HG03342 (cell line): ENCODE measurements at regions not wholly inside any gene's neighbourhood (a gene's known extent, or its start where the extent isn't known, plus 50 kb on each side); places are given as distances from the start of the nearest gene placed in this dataset.
"Not testable (repeated sequence)": the region's sequence is repeated elsewhere in the genome, so short reads cannot be mapped to it uniquely, and the experiment has no call there.

Source experiments
- ATAC-seq: cut with Tn5 transposase; IDR thresholded peaks from one replicate; pipeline ENCODE4 v1.9.1; 2021; ENCODE audit warnings: mild to moderate bottlenecking, moderate library complexity; ENCODE audit not compliant: unreplicated experiment

GRCh38 chr13:66074018-66074615 is 1156.0 kb downstream of the PCDH9 start:
- ATAC-seq: no peak

- not testable (repeated sequence) for ATAC-seq
Measured at GRCh38 chr13:66072097-66072496, 1158.0 kb downstream of the PCDH9 start.

DNA sequence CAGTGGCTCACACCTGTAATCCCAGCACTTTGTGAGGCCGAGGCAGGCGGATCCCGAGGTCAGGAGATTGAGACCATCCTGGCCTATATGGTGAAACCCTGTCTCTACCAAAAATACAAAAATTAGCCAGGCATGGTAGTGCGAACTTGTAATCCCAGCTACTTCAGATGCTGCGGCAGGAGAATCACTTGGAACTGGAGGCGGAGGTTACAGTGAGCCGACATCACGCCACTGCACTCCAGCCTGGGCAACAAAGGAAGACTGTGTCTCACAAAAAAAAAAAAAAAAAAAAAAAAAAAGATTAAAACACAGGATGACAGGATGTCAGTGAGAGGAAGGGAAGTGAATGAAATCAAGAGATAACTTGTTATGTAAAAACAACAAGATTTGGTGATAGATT is 1158.5 kb downstream of the PCDH9 start:
- ATAC-seq: no peak

DNA sequence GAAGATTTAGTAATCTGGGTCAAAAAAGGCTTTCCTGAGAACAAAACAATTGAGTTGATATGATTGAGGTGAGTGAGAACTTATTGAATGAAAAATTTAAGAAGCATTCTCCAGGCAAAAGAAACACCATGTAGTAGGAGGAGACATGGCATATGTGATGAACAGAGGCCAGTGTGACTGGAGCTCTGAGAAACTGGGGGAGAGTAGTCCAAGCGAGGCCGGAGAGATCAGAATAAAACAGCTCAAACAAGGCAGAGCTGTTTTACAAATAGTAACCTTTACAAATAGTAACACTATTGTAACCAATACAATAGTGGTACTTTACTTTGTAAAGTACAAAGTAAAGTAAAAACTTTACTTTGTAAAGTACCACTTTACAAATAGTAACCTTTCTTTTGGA is 1159.1 kb downstream of the PCDH9 start:
- ATAC-seq: no peak

GRCh38 chr13:66069570-66069969 is 1160.6 kb downstream of the PCDH9 start:
- no peak for ATAC-seq

DNA sequence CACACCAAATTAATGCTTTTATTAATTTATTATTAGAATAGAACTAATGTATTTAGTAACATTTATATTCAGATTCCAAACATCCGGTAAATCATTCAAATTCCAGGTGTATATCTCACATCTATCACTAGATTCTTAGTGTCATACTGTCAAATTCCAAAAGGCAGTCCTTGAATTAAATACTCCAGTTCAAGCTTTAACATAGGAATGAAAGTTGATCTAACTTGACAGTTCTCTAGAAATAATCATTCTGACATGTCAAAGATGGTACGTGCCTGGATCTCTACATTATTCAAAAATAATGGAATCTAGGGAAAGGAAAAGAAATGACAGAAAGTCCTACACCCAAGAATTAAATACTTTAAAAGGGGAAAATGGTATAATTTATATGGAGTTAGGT is 1161.5 kb downstream of the PCDH9 start:
- ATAC-seq: no peak

GRCh38 chr13:66048888-66049287 is 1181.2 kb downstream of the PCDH9 start:
- ATAC-seq: no peak

- ATAC-seq: no peak
Measured at GRCh38 chr13:66040506-66040905, 1189.6 kb downstream of the PCDH9 start.

GRCh38 chr13:66037096-66037495 is 1193.0 kb downstream of the PCDH9 start:
- no peak for ATAC-seq

DNA sequence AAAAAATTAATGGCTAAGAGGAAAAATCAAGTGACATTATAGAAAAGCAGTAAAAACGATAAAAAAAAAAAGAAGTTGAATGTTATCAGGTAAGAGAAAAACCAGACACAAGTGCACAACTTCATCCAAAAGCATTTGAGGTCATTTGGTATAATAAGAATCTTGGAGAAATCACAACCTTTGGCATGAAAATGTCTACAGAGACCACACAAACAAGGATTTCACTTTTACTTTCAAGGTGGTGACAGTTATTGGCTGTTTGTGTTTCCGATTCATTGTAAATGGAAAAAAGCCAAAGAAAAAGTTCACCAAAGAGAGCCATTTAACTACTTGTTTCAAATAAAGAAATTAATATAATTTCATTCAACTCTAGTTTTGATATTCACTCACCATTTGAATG is 1193.5 kb downstream of the PCDH9 start:
- ATAC-seq: no peak

DNA sequence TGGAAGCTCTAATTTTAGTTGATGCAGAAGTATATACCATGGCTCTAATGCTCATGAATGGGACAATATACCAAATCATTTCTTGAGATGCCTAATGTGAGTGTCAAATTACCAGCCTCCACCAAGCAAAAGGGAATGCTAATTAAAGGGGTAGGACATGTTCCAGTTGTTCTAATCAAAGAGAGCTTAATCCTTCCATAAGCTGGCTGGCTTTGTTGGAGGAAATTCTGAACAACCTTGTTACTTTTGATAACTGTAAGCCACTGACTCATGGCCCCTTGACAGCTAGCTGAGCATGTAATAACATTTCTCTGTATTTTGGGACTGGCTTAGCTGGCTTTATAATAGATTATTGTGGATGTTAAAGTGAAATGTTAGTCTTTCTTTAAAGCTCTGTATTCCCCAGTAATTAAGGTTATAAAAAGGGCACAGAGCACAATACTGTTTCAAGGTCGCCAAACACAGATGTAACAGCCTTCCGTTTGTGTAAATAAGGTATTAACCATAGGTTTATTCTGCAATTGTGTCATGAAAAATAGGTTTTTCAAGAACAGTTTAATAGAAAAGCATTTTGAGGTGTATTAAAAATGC is 1194.0 kb downstream of the PCDH9 start:
- ATAC-seq: no peak

DNA sequence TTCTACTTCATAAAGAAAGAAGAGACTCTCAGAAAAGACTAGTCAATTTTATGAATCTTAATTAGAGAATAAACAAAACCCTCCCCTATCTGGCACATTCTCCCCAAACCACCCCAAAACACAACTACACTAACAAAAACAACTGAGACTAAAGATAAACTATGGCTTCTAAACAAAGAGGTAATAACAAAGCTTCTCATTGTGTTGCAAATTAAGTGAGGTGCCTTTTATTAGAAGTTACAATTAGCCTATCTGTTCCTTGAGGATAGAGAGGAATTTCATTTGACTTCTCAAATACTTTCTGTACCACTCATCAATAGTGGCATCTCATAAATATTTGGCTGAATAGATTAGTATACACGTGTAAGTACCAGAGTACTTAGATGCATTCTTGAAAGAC is 1196.2 kb downstream of the PCDH9 start:
- ATAC-seq: no peak

- no peak for ATAC-seq
Measured at GRCh38 chr13:66021846-66022245, 1208.3 kb downstream of the PCDH9 start.

GRCh38 chr13:66014771-66015170 is 1215.4 kb downstream of the PCDH9 start:
- no peak for ATAC-seq

DNA sequence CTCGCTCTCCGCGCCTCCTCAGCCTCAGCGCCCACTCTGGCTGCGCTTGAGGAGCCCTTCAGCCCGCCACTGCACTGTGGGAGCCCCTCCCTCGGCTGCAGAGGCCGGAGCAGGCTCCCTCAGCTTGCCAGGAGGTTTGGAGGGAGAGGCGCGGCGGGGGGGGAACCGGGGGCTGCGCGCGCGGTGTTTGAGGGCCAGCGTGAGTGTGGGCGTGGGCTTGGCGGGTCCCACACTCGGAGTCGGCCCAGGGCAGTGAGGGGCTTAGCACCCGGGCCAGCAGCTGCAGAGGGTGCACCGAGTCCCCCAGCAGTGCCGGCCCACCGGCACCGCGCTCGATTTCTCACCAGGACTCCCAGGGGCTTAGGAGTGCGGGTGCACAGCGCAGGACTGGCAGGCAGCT is 1220.9 kb downstream of the PCDH9 start:
- no peak for ATAC-seq

DNA sequence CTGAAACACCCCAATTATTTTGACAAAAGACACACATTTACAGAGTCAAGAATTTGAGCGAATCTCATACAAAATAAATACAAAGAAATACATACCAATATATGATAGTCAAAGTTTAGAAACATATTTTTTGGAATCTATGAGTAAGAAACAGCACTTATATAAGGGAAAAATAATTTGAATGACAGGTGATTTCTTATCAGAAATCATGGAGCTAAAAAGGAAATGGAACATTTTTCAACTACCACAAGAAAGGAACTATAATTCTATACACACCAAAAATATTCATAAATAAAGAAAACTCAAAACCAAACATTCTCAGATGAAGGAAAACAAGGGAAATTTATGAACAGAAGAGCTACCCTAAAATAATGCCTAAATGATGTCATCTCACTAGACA is 1226.6 kb downstream of the PCDH9 start:
- ATAC-seq: no peak

- no peak for ATAC-seq
Measured at GRCh38 chr13:66001140-66001539, 1229.0 kb downstream of the PCDH9 start.

DNA sequence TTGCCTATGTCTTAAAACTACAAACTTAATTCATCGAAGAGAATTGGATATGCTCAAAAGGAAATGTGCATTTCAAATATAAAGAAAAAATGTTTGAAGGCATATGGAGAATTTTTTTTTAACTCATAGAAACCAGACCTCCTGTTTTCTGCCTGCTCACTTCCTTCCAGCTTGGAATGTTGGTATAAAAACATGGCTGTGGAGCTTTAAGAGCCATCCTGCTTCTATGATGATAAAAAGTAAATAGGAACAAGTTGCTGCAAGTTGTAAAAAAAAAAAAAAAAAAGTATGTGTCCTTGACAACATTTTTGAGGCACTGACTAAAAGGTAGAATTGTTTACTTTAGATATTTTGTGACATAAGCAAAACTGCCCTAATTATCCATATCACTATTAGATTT is 1230.7 kb downstream of the PCDH9 start:
- no peak for ATAC-seq

DNA sequence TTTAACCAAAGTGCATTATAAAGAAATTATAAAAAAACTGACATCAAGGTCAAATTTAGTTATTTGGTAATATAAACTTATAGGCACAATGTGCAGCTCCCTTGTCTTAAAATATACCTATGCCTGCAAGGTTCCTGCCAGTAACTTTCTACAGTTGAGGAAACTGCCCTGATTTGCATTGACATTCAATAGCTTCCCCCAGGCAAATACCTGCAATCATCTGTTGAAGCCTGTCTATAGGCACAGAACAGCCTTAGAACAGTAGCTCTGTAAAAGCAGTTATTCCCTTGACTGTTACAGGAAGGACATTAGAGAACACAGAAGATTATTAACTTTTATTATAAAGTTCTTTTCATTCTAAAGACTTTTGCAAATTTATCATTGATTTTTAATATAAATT is 1239.5 kb downstream of the PCDH9 start:
- no peak for ATAC-seq

- ATAC-seq: no peak
Measured at GRCh38 chr13:65985612-65986011, 1244.5 kb downstream of the PCDH9 start.

DNA sequence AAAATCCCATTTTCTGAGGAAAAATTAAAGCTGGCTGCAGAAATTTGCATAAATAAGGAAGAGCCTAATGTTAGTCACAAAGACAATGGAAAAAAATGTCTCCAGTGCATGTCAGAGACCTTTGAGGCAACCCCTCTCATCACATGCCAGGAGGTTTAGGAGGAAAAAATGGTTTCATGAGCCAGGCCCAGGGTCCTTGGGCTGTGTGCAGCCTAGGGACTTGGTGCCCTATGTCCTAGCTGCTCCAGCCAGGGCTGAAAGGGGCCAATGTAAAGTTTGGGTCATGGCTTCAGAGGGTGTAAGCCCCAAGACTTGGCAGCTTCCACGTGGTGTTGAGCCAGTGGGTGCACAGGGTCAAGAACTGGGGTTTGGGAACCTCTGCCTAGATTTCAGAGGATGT is 1252.6 kb downstream of the PCDH9 start:
- no peak for ATAC-seq

- no peak for ATAC-seq
Measured at GRCh38 chr13:65971541-65971940, 1258.6 kb downstream of the PCDH9 start.

DNA sequence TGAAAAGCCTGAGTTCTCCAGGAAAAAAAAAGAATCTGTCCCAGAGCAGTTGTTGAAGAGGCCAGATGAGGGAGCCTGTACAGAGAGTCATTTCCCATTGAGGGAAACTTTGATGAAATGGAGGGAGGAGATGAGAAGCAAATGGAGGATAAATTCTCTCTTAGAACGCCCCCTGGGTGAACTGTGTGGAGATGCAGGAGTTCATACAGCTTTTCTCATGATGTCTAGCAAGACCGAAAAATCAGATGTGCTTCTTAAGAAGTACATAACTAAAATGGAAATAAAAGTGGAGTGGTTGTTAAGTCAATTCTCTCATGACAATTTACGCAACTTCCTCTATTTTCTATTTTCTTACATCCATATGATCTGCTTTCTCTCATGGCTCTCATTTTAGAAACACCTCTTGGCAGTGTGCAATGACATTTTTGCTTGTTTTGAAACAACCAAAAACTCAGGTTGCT is 1263.1 kb downstream of the PCDH9 start:
- peak; percentile 47 for ATAC-seq
